ENCODE measurements at regions not wholly inside any gene's neighbourhood (a gene's known extent, or its start where the extent isn't known, plus 50 kb on each side); places are given as distances from the start of the nearest gene placed in this dataset.

DNA sequence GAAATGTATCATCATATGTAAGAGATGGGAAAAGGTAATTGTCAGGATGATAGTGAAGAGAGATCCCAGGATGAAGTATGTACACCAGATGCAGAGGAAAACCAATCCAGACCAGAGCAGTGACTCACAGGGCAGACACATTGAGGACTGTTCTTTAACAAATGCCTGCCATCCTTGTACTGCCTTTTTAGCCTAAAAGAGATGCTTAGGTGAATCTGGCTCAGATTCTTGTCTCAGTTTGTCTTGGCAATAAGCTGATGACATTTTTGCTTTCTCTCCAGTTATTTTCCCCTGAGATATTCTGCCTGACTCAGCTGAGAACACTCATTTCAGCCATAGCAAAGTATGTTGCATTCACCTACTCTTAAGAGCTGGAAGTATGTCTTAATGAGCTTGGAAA is 405.3 kb upstream of the USP15 start (continued):
- TF ChIP-seq E2F6 (IDR thresholded peaks at IDR 0.05) (no peak), TEAD4 (IDR thresholded peaks at IDR 0.05; ENCODE audit: low read depth, low read length) (no peak)
